H1 (cell line): ENCODE measurements at regions not wholly inside any gene's neighbourhood (a gene's known extent, or its start where the extent isn't known, plus 50 kb on each side); places are given as distances from the start of the nearest gene placed in this dataset.
A peak's percentile ranks its signal among the peaks of the same experiment; 100 is the strongest.

Experiments used
- CTCF ChIA-PET: fragments of 300-600 bp; sonication (Branson Sonifier 250); formaldehyde crosslinking; loops from one replicate; lab custom pipeline; 2021; ENCODE audit not compliant: partially characterized antibody; lab: Charles Lee
- POLR2A ChIA-PET: fragments of 300-600 bp; sonication (Branson Sonifier 250); formaldehyde crosslinking; loops from one replicate; lab custom pipeline; 2021; ENCODE audit warnings: inconsistent platforms; ENCODE audit not compliant: partially characterized antibody; lab: Charles Lee
- DNase-seq, 2 experiments: peaks; one replicate each; pipeline versions ENCODE4 v3.0.0 to v3.0.0-alpha.2; 2010 to 2022; ENCODE audit warnings: low spot score in 2 of 2, low read depth in 1 of 2, mixed read lengths in 1 of 2
- FAIRE-seq: peaks from 2 replicates; lab custom pipeline; 2011; peaks lifted over from hg19 to GRCh38; lab: Jason Lieb, UNC
- H2AFZ ChIP-seq: 2 replicates; pipeline ENCODE4 v1.8.1; 2012; ENCODE audit warnings: low read length, inconsistent platforms
- H2AK5ac ChIP-seq: 2 replicates; pipeline ENCODE4 v1.6.1; 2013; ENCODE audit warnings: low read depth, low read length
- H2BK120ac ChIP-seq: replicated peaks from 2 replicates; pipeline ENCODE3; 2013; ENCODE audit warnings: low read depth, low read length, inconsistent platforms
- H2BK12ac ChIP-seq: 2 replicates; pipeline ENCODE4 v1.6.1; 2013; ENCODE audit warnings: low read depth, low read length
- H2BK15ac ChIP-seq: 2 replicates; pipeline ENCODE4 v1.6.1; 2013; ENCODE audit warnings: low read length
- H2BK20ac ChIP-seq: 2 replicates; pipeline ENCODE4 v1.6.1; 2013; ENCODE audit warnings: low read length
- H2BK5ac ChIP-seq: 2 replicates; pipeline ENCODE4 v1.6.1; 2013; ENCODE audit warnings: low read depth, low read length
- H3K14ac ChIP-seq: 2 replicates; pipeline ENCODE4 v1.6.1; 2013; ENCODE audit warnings: inconsistent platforms; ENCODE audit not compliant: insufficient read length
- H3K18ac ChIP-seq: 2 replicates; pipeline ENCODE4 v1.6.1; 2013; ENCODE audit warnings: low read length; ENCODE audit errors: extremely low read depth
- H3K23ac ChIP-seq: 2 replicates; pipeline ENCODE4 v1.6.1; 2013; ENCODE audit warnings: inconsistent platforms; ENCODE audit not compliant: insufficient read length
- H3K23me2 ChIP-seq: 2 replicates; pipeline ENCODE4 v1.6.1; 2013; ENCODE audit warnings: low read depth, low read length
- H3K27ac ChIP-seq: 2 replicates; pipeline ENCODE4 v1.6.1; 2011; ENCODE audit warnings: low read depth, low read length, inconsistent platforms
- H3K27me3 ChIP-seq, 4 experiments: replicated peaks in 1 of 4; 1 replicate in 1 of 4; 2 replicates in 3 of 4; pipeline versions ENCODE4 v1.6.1 to v1.8.1; 2011 to 2013; ENCODE audit warnings: low read length in 3 of 4, mild to moderate bottlenecking in 3 of 4, inconsistent platforms in 2 of 4, mixed read lengths in 2 of 4, moderate library complexity in 1 of 4; ENCODE audit not compliant: control insufficient read depth in 3 of 4, insufficient read depth in 3 of 4; ENCODE audit errors: extremely low read depth in 1 of 4
- H3K36me3 ChIP-seq, 4 experiments: 2 replicates each; pipeline versions ENCODE4 v1.6.1 to v1.8.1; 2011 to 2013; ENCODE audit warnings: mild to moderate bottlenecking in 4 of 4, low read length in 3 of 4, moderate library complexity in 2 of 4, control low read depth in 1 of 4, inconsistent platforms in 1 of 4; ENCODE audit not compliant: insufficient read depth in 4 of 4, control insufficient read depth in 2 of 4
- H3K4ac ChIP-seq: replicated peaks from 2 replicates; pipeline ENCODE3; 2013; ENCODE audit warnings: low read length, low read depth, mixed read lengths, inconsistent platforms; ENCODE audit not compliant: insufficient read length
- H3K4me1 ChIP-seq, 4 experiments: replicated peaks in 1 of 4; 1 replicate in 1 of 4; 2 replicates in 3 of 4; pipeline versions ENCODE4 v1.6.1 to v1.8.1; 2011 to 2013; ENCODE audit warnings: low read length in 3 of 4, inconsistent platforms in 2 of 4, mixed read lengths in 1 of 4; ENCODE audit not compliant: insufficient read depth in 4 of 4, control insufficient read depth in 3 of 4
- H3K4me2 ChIP-seq, 2 experiments: 2 replicates each; pipeline versions ENCODE4 v1.6.1 to v1.8.1; 2011 to 2013; ENCODE audit warnings: low read depth in 2 of 2, low read length in 2 of 2, control low read depth in 1 of 2, inconsistent platforms in 1 of 2, mild to moderate bottlenecking in 1 of 2; ENCODE audit not compliant: insufficient read depth in 1 of 2
- H3K4me3 ChIP-seq, 4 experiments: fragments of 200-600, 300-600 bp in 1 of 4; sonication (generic), shearing (Covaris generic), sonication (Bioruptor Twin) in 1 of 4; 2 replicates each; pipeline versions ENCODE4 v1.5.1 to v1.8.1; 2011 to 2016; ENCODE audit warnings: low read length in 4 of 4, low read depth in 3 of 4, control low read depth in 2 of 4, inconsistent platforms in 2 of 4, mild to moderate bottlenecking in 2 of 4, mixed read lengths in 1 of 4, moderate library complexity in 1 of 4; ENCODE audit not compliant: insufficient read depth in 2 of 4; ENCODE audit errors: extremely low read depth in 1 of 4
- H3K56ac ChIP-seq: replicated peaks from 2 replicates; pipeline ENCODE3; 2013; ENCODE audit warnings: low read depth, mild to moderate bottlenecking, mixed read lengths, low read length, inconsistent platforms; ENCODE audit not compliant: insufficient read length
- H3K79me1 ChIP-seq: 2 replicates; pipeline ENCODE4 v1.6.1; 2013; ENCODE audit warnings: low read depth, low read length, control low read depth
- H3K79me2 ChIP-seq, 2 experiments: 2 replicates each; pipeline versions ENCODE4 v1.6.1 to v1.8.1; 2012 to 2013; ENCODE audit warnings: low read length in 2 of 2, mild to moderate bottlenecking in 2 of 2, inconsistent platforms in 1 of 2; ENCODE audit not compliant: insufficient read depth in 2 of 2, control insufficient read depth in 1 of 2
- H3K9ac ChIP-seq, 4 experiments: replicated peaks in 1 of 4; 1 replicate in 1 of 4; 2 replicates in 3 of 4; pipeline versions ENCODE4 v1.6.1 to v1.8.1; 2011 to 2013; ENCODE audit warnings: low read depth in 3 of 4, low read length in 3 of 4, control low read depth in 2 of 4, mild to moderate bottlenecking in 2 of 4, moderate library complexity in 2 of 4, inconsistent platforms in 1 of 4; ENCODE audit errors: extremely low read depth in 1 of 4
- H3K9me3 ChIP-seq, 2 experiments: 2 replicates each; pipeline versions ENCODE4 v1.6.1 to v1.8.1; 2012 to 2013; ENCODE audit warnings: mild to moderate bottlenecking in 2 of 2, moderate library complexity in 2 of 2, control low read depth in 1 of 2, inconsistent platforms in 1 of 2, low read depth in 1 of 2, low read length in 1 of 2, mixed read lengths in 1 of 2; ENCODE audit not compliant: insufficient read depth in 2 of 2
- H4K20me1 ChIP-seq, 2 experiments: replicated peaks in 1 of 2; 2 replicates each; pipeline versions ENCODE3 to v1.8.1; 2011 to 2013; ENCODE audit warnings: inconsistent platforms in 2 of 2, low read length in 2 of 2, mild to moderate bottlenecking in 1 of 2; ENCODE audit not compliant: insufficient read depth in 2 of 2, control insufficient read depth in 1 of 2
- H4K5ac ChIP-seq: 2 replicates; pipeline ENCODE4 v1.6.1; 2013; ENCODE audit warnings: low read length, low read depth, mixed read lengths, inconsistent platforms; ENCODE audit not compliant: insufficient read length
- H4K8ac ChIP-seq: 2 replicates; pipeline ENCODE4 v1.8.0; 2013; ENCODE audit warnings: mild to moderate bottlenecking, moderate library complexity, low read length, inconsistent platforms; ENCODE audit not compliant: insufficient read depth; ENCODE audit errors: extremely low read depth
- H4K91ac ChIP-seq: replicated peaks from 2 replicates; pipeline ENCODE3; 2013; ENCODE audit warnings: low read length, mixed read lengths, inconsistent platforms; ENCODE audit not compliant: insufficient read length
- JUN ChIP-seq: IDR thresholded peaks from 2 replicates; pipeline ENCODE4 v1.6.1; 2011; ENCODE audit warnings: low read depth, mild to moderate bottlenecking, improper control_type of control experiment, low read length
- RAD21 ChIP-seq, 2 experiments: IDR thresholded peaks in 1 of 2; conservative IDR thresholded peaks in 1 of 2; 2 replicates each; pipeline ENCODE4 v1.6.1; 2011; ENCODE audit warnings: low read depth in 2 of 2, low read length in 2 of 2, improper control_type of control experiment in 1 of 2, inconsistent platforms in 1 of 2, mild to moderate bottlenecking in 1 of 2, moderate library complexity in 1 of 2
- SIRT6 ChIP-seq: IDR thresholded peaks from one replicate; pipeline ENCODE4 v1.7.1; 2012; ENCODE audit warnings: low read length, inconsistent platforms
- YY1 ChIP-seq: IDR thresholded peaks from 2 replicates; pipeline ENCODE4 v1.6.1; 2011; ENCODE audit warnings: low read depth, mild to moderate bottlenecking, low read length
- WGBS, 2 experiments: shearing (Covaris generic) in 1 of 2; methylation state at CpG; one replicate each; pipeline versions ENCODE4 v1.1.6 to v1.1.7; 2013 to 2015; ENCODE audit warnings: low lambda C conversion rate in 2 of 2, mixed read lengths in 2 of 2, inconsistent platforms in 1 of 2, low coverage in 1 of 2, missing lambda C conversion rate in 1 of 2; ENCODE audit not compliant: insufficient replicate concordance in 2 of 2, insufficient coverage in 1 of 2, insufficient read length in 1 of 2; ENCODE audit errors: extremely low coverage in 1 of 2, missing lambda C conversion rate in 1 of 2; 5-methylcytosine and 5-hydroxymethylcytosine counted together
- TF ChIP-seq, protein P1 (sequence below), 3 experiments: IDR thresholded peaks; 1 replicate in 2 of 3; 2 replicates in 1 of 3; pipeline versions ENCODE4 v1.5.1 to v1.6.1; 2011; ENCODE audit warnings: low read length in 3 of 3, mild to moderate bottlenecking in 3 of 3, inconsistent platforms in 2 of 3, low read depth in 1 of 3, moderate library complexity in 1 of 3; ENCODE audit not compliant: insufficient read depth in 1 of 3; ENCODE audit errors: control extremely low read depth in 1 of 3

- H3K79me2 ChIP-seq, result no peaks in the 10 kb centered on the region
- H3K23me2 ChIP-seq, result no peaks in the 10 kb centered on the region
- no peak overlapping the region for H4K91ac ChIP-seq
- no peaks in the 10 kb centered on the region for H3K27me3 ChIP-seq
- no peak for TF ChIP-seq SIRT6
- TF ChIP-seq JUN, result no peak
- peak; percentile 62 to 70 for TF ChIP-seq RAD21 (IDR thresholded peaks at IDR 0.05 in 1 of 2, conservative IDR thresholded peaks at IDR 0.05 in 1 of 2; ENCODE audit: low read depth in 2 of 2, low read length in 2 of 2)
- no peak for TF ChIP-seq YY1
- TF ChIP-seq, protein P1, sequence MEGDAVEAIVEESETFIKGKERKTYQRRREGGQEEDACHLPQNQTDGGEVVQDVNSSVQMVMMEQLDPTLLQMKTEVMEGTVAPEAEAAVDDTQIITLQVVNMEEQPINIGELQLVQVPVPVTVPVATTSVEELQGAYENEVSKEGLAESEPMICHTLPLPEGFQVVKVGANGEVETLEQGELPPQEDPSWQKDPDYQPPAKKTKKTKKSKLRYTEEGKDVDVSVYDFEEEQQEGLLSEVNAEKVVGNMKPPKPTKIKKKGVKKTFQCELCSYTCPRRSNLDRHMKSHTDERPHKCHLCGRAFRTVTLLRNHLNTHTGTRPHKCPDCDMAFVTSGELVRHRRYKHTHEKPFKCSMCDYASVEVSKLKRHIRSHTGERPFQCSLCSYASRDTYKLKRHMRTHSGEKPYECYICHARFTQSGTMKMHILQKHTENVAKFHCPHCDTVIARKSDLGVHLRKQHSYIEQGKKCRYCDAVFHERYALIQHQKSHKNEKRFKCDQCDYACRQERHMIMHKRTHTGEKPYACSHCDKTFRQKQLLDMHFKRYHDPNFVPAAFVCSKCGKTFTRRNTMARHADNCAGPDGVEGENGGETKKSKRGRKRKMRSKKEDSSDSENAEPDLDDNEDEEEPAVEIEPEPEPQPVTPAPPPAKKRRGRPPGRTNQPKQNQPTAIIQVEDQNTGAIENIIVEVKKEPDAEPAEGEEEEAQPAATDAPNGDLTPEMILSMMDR (IDR thresholded peaks at IDR 0.05; ENCODE audit: control extremely low read depth in 1 of 3, insufficient read depth in 1 of 3, low read depth in 1 of 3, low read length in 3 of 3), result peak in 2 of 3 experiments; percentile 73 to 80; a peak in 3 of 4 replicates
- no peak overlapping the region for H4K8ac ChIP-seq
- no peak overlapping the region for H3K56ac ChIP-seq
- no peak overlapping the region for H2AK5ac ChIP-seq
- H3K9me3 ChIP-seq, result no peaks in the 10 kb centered on the region
- CTCF ChIA-PET, result interaction anchor here (0.7 to 4.9 kb wide), 28 partner anchors 10 to 765 kb away, joined by 3 to 47 read pairs (median 4); no protein-coding TSS in a partner anchor
- no peaks in the 10 kb centered on the region for H3K4me1 ChIP-seq
- H3K14ac ChIP-seq, result no peak overlapping the region
- no peaks in the 10 kb centered on the region for H4K20me1 ChIP-seq
- no peak overlapping the region for H3K9ac ChIP-seq
- H2BK5ac ChIP-seq, result no peak overlapping the region
- no peak overlapping the region for H2BK15ac ChIP-seq
- H3K23ac ChIP-seq, result no peak overlapping the region
- H3K4ac ChIP-seq, result no peak overlapping the region
- WGBS, 2 experiments, result 69% methylated on average over 2 of the region's 2 CpGs; no CpG with 5 or more reads in 1 of the 2 experiments
- H2BK12ac ChIP-seq, result no peak overlapping the region
- H2BK20ac ChIP-seq, result no peak overlapping the region
- no peak overlapping the region for H2AFZ ChIP-seq
- no peak overlapping the region for H3K4me2 ChIP-seq
- H3K79me1 ChIP-seq, result no peaks in the 10 kb centered on the region
- H3K4me3 ChIP-seq, result no peak overlapping the region
- H4K5ac ChIP-seq, result no peak overlapping the region
- no peak overlapping the region for H3K18ac ChIP-seq
- peak; percentile 39 for FAIRE-seq
- POLR2A ChIA-PET, result interaction anchor here (1.0 kb wide), 1 partner anchor 13 kb away, joined by 4 read pairs; no protein-coding TSS in a partner anchor
- peak; percentile 34 to 77 for DNase-seq
- H3K36me3 ChIP-seq, result no peaks in the 10 kb centered on the region
- H3K27ac ChIP-seq, result no peak overlapping the region
- no peak overlapping the region for H2BK120ac ChIP-seq
Measured at GRCh38 chr14:30283822-30284446, 275.0 kb upstream of the G2E3 start.
